ENCODE measurements at regions not wholly inside any gene's neighbourhood (a gene's known extent, or its start where the extent isn't known, plus 50 kb on each side); places are given as distances from the start of the nearest gene placed in this dataset.

DNA sequence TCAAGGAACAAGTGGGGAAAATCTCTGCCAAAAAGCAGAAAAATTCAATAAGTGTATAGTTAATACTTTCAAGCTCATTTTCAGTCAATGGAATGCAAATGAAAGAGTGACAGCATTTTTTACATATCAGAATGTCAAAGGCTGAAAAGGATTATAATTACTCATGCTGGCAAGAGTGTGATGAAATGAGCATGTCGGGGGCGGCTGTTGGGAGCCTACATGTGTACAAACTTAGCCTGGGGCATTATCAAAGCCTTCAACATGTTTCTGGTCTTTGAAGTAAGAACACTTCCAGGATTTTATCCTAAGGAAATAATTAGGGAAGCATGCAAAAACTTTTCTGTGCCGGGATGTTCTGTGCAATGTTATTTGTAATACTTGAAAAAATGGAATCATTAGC lies 221.7 kb upstream of the LYZL1 start:
- no peaks in the 10 kb centered on the region for H3K4me1 ChIP-seq
- no peak overlapping the region for H3K9ac ChIP-seq
- no peaks in the 10 kb centered on the region for H3K9me3 ChIP-seq (ENCODE audit: control insufficient read depth, low read length)
- no peaks in the 10 kb centered on the region for H3K79me2 ChIP-seq
- no peak overlapping the region for H3K27ac ChIP-seq
- H2AFZ ChIP-seq: no peak overlapping the region
- no peaks in the 10 kb centered on the region for H3K27me3 ChIP-seq (ENCODE audit: control insufficient read depth, insufficient read depth, low read length)
- no peak overlapping the region for H3K4me2 ChIP-seq (ENCODE audit: low read length)
- TF ChIP-seq, protein P1, sequence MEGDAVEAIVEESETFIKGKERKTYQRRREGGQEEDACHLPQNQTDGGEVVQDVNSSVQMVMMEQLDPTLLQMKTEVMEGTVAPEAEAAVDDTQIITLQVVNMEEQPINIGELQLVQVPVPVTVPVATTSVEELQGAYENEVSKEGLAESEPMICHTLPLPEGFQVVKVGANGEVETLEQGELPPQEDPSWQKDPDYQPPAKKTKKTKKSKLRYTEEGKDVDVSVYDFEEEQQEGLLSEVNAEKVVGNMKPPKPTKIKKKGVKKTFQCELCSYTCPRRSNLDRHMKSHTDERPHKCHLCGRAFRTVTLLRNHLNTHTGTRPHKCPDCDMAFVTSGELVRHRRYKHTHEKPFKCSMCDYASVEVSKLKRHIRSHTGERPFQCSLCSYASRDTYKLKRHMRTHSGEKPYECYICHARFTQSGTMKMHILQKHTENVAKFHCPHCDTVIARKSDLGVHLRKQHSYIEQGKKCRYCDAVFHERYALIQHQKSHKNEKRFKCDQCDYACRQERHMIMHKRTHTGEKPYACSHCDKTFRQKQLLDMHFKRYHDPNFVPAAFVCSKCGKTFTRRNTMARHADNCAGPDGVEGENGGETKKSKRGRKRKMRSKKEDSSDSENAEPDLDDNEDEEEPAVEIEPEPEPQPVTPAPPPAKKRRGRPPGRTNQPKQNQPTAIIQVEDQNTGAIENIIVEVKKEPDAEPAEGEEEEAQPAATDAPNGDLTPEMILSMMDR (IDR thresholded peaks at IDR 0.05): no peak
- H3K4me3 ChIP-seq (ENCODE audit: low read depth, low read length): no peak overlapping the region
- H3K36me3 ChIP-seq (ENCODE audit: control insufficient read depth, insufficient read depth, low read length): no peaks in the 10 kb centered on the region

GRCh38 chr10:29067628-29068027 lies 221.2 kb upstream of the LYZL1 start:
- no peaks in the 10 kb centered on the region for H3K9me3 ChIP-seq (ENCODE audit: control insufficient read depth, low read length)
- no peak overlapping the region for H3K4me2 ChIP-seq (ENCODE audit: low read length)
- H2AFZ ChIP-seq: no peak overlapping the region
- H3K27me3 ChIP-seq (ENCODE audit: control insufficient read depth, insufficient read depth, low read length): no peaks in the 10 kb centered on the region
- H3K79me2 ChIP-seq: no peaks in the 10 kb centered on the region
- TF ChIP-seq, protein P1 (IDR thresholded peaks at IDR 0.05): no peak
- no peaks in the 10 kb centered on the region for H3K36me3 ChIP-seq (ENCODE audit: control insufficient read depth, insufficient read depth, low read length)
- no peak overlapping the region for H3K9ac ChIP-seq
- no peak overlapping the region for H3K27ac ChIP-seq
- H3K4me1 ChIP-seq: no peaks in the 10 kb centered on the region
- no peak overlapping the region for H3K4me3 ChIP-seq (ENCODE audit: low read depth, low read length)

DNA sequence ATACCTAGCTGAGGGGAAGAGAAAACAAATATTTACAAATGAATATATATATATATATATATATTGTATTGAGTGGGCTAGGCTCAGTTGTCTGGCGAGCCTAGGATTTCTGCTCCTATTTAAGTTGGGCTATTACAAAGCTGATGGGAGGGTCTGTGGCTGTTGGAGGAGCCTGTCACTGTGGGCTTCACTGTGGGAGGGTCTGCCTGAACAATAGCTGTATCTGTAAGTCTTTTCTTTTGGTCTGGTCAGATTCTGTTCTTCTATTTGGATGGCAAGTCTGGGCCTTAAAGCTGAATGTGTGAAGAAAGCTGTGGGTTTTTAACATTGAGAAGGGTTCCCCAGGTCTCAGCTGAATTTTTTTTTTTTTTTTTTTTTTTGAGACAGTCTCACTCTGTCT lies 220.6 kb upstream of the LYZL1 start:
- Histone ChIP-seq H3K9me3 (ENCODE audit: control insufficient read depth, low read length) (no peaks in the 10 kb centered on the region), H3K9ac (no peak overlapping the region), H3K36me3 (ENCODE audit: control insufficient read depth, insufficient read depth, low read length) (no peaks in the 10 kb centered on the region), H2AFZ (no peak overlapping the region), H3K4me2 (ENCODE audit: low read length) (no peak overlapping the region), H3K79me2 (no peaks in the 10 kb centered on the region), H3K27ac (no peak overlapping the region), H3K4me1 (no peaks in the 10 kb centered on the region), H3K4me3 (ENCODE audit: low read depth, low read length) (no peak overlapping the region), H3K27me3 (ENCODE audit: control insufficient read depth, insufficient read depth, low read length) (no peaks in the 10 kb centered on the region)
- TF ChIP-seq, protein P1 (IDR thresholded peaks at IDR 0.05): no peak

- Histone ChIP-seq H3K27ac (no peak overlapping the region), H3K4me3 (ENCODE audit: low read depth, low read length) (no peak overlapping the region), H3K9ac (no peak overlapping the region), H3K36me3 (ENCODE audit: control insufficient read depth, insufficient read depth, low read length) (no peaks in the 10 kb centered on the region), H3K27me3 (ENCODE audit: control insufficient read depth, insufficient read depth, low read length) (no peaks in the 10 kb centered on the region), H3K79me2 (no peaks in the 10 kb centered on the region), H3K9me3 (ENCODE audit: control insufficient read depth, low read length) (no peaks in the 10 kb centered on the region), H3K4me2 (ENCODE audit: low read length) (no peak overlapping the region), H2AFZ (no peak overlapping the region), H3K4me1 (no peaks in the 10 kb centered on the region)
- TF ChIP-seq, protein P1 (IDR thresholded peaks at IDR 0.05): no peak
Measured at GRCh38 chr10:29068966-29069365, 219.9 kb upstream of the LYZL1 start.

GRCh38 chr10:29069941-29070340 lies 218.9 kb upstream of the LYZL1 start:
- no peaks in the 10 kb centered on the region for H3K79me2 ChIP-seq
- TF ChIP-seq, protein P1 (IDR thresholded peaks at IDR 0.05): no peak
- no peak overlapping the region for H3K4me3 ChIP-seq (ENCODE audit: low read depth, low read length)
- no peaks in the 10 kb centered on the region for H3K9me3 ChIP-seq (ENCODE audit: control insufficient read depth, low read length)
- no peak overlapping the region for H2AFZ ChIP-seq
- H3K4me2 ChIP-seq (ENCODE audit: low read length): no peak overlapping the region
- no peak overlapping the region for H3K9ac ChIP-seq
- H3K36me3 ChIP-seq (ENCODE audit: control insufficient read depth, insufficient read depth, low read length): no peaks in the 10 kb centered on the region
- H3K27me3 ChIP-seq (ENCODE audit: control insufficient read depth, insufficient read depth, low read length): no peaks in the 10 kb centered on the region
- no peak overlapping the region for H3K27ac ChIP-seq
- no peaks in the 10 kb centered on the region for H3K4me1 ChIP-seq
